Osteocyte (in vitro differentiated cells): ENCODE measurements at regions not wholly inside any gene's neighbourhood (a gene's known extent, or its start where the extent isn't known, plus 50 kb on each side); places are given as distances from the start of the nearest gene placed in this dataset.

Experiments used
- DNase-seq: peaks from one replicate; pipeline ENCODE4 v3.0.0; 2021; ENCODE audit warnings: mixed read lengths; ENCODE audit not compliant: unreplicated experiment; ENCODE audit errors: extremely low spot score
- H3K27ac Mint-ChIP-seq: one replicate; pipeline ENCODE4 v1.8.0; 2021; ENCODE audit warnings: mild to moderate bottlenecking, mixed read lengths; ENCODE audit not compliant: unreplicated experiment
- H3K27me3 Mint-ChIP-seq: one replicate; pipeline ENCODE4 v1.8.0; 2021; ENCODE audit warnings: mixed read lengths; ENCODE audit not compliant: unreplicated experiment
- H3K36me3 Mint-ChIP-seq: one replicate; pipeline ENCODE4 v1.8.0; 2021; ENCODE audit warnings: mixed read lengths; ENCODE audit not compliant: unreplicated experiment
- H3K4me1 Mint-ChIP-seq: one replicate; pipeline ENCODE4 v1.8.0; 2021; ENCODE audit warnings: mixed read lengths; ENCODE audit not compliant: unreplicated experiment
- H3K4me3 Mint-ChIP-seq: one replicate; pipeline ENCODE4 v1.8.0; 2021; ENCODE audit warnings: mild to moderate bottlenecking, moderate library complexity, mixed read lengths; ENCODE audit not compliant: unreplicated experiment
- H3K9me3 Mint-ChIP-seq: one replicate; pipeline ENCODE4 v1.8.0; 2021; ENCODE audit warnings: mixed read lengths; ENCODE audit not compliant: unreplicated experiment
- TF ChIP-seq, protein P1 (sequence below): fragments of 200-600 bp; sonication (generic); IDR thresholded peaks from 2 replicates; pipeline ENCODE4 v1.5.0; 2021; ENCODE audit warnings: antibody characterized with exemption, mild to moderate bottlenecking, moderate library complexity

DNA sequence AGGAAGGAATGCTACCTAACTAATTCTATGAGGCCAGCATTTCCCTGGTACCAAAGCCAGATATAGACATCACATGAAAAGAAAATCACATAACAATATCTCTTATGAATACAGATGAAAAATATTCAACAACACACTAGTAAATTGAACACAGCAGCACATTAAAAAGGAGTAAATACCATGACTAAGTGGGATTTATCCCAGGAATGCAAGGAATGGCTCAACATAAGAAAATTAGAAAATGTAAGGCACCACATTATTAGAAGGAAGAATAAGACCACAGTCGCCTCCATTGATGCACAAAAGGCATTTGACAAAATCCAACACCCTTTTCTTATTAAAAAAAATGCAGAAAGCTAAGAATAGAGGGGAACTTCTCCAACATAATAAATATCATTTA, 133.9 kb downstream of the TTC32 start:
- DNase-seq, result no peak
- H3K4me1 Mint-ChIP-seq, result peaks cover 12% of the 10 kb centered on the region
- H3K4me3 Mint-ChIP-seq, result no peak overlapping the region
- TF ChIP-seq, protein P1, sequence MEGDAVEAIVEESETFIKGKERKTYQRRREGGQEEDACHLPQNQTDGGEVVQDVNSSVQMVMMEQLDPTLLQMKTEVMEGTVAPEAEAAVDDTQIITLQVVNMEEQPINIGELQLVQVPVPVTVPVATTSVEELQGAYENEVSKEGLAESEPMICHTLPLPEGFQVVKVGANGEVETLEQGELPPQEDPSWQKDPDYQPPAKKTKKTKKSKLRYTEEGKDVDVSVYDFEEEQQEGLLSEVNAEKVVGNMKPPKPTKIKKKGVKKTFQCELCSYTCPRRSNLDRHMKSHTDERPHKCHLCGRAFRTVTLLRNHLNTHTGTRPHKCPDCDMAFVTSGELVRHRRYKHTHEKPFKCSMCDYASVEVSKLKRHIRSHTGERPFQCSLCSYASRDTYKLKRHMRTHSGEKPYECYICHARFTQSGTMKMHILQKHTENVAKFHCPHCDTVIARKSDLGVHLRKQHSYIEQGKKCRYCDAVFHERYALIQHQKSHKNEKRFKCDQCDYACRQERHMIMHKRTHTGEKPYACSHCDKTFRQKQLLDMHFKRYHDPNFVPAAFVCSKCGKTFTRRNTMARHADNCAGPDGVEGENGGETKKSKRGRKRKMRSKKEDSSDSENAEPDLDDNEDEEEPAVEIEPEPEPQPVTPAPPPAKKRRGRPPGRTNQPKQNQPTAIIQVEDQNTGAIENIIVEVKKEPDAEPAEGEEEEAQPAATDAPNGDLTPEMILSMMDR, result no peak
- peaks cover 12% of the 10 kb centered on the region for H3K9me3 Mint-ChIP-seq
- H3K27ac Mint-ChIP-seq, result no peak overlapping the region
- no peaks in the 10 kb centered on the region for H3K27me3 Mint-ChIP-seq
- peaks cover 2% of the 10 kb centered on the region for H3K36me3 Mint-ChIP-seq

DNA sequence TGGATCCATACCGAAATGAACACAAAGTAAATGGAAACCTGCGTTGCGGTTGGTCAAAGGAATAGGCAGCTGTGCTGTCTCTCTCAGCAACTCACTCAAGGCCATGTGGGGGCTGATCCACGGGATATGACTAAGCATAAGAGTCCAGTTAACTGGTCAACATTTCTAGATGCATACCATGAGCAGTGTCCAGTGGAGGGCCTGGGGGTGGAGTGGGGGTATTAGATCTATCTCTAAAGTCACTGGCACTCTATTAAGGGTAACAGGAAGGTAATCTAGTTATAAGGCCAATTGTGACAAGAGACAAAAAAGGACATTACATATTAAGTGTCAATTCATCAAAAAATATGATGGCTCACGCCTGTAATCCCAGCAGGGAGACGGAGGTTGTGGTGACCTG, 136.8 kb downstream of the TTC32 start:
- no peak overlapping the region for H3K4me3 Mint-ChIP-seq

DNA sequence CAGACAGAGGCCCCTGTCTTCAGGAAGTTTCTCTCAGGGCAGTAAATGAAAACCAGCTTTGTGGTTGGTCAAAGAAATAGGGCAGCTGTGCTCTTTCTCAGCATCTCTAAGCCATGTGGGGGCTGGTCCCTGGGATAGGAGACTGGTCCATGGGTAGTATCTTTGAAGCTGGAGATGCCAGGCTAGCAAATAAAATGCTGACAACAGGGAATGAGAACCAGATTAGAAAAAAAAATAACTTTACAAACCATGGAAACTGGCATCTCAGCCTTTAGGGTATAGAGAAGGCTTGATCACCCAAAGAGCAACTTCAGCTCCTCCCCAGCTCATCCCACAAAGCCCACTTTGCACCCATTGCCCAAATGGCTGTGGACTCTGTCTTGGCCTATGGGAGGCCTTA, 138.1 kb downstream of the TTC32 start:
- Mint-ChIP-seq H3K36me3 (no peaks in the 10 kb centered on the region), H3K27ac (no peak overlapping the region), H3K4me3 (no peak overlapping the region), H3K27me3 (no peaks in the 10 kb centered on the region), H3K4me1 (peaks cover 9% of the 10 kb centered on the region), H3K9me3 (peaks cover 12% of the 10 kb centered on the region)
- no peak for DNase-seq
- TF ChIP-seq, protein P1, result no peak

More for the DNA sequence above, 136.8 kb downstream of the TTC32 start:
- Mint-ChIP-seq H3K27ac (no peak overlapping the region), H3K36me3 (peaks cover 2% of the 10 kb centered on the region), H3K4me1 (peaks cover 9% of the 10 kb centered on the region), H3K27me3 (no peaks in the 10 kb centered on the region), H3K9me3 (peaks cover 12% of the 10 kb centered on the region)
- TF ChIP-seq, protein P1, result no peak
- DNase-seq, result no peak

DNA sequence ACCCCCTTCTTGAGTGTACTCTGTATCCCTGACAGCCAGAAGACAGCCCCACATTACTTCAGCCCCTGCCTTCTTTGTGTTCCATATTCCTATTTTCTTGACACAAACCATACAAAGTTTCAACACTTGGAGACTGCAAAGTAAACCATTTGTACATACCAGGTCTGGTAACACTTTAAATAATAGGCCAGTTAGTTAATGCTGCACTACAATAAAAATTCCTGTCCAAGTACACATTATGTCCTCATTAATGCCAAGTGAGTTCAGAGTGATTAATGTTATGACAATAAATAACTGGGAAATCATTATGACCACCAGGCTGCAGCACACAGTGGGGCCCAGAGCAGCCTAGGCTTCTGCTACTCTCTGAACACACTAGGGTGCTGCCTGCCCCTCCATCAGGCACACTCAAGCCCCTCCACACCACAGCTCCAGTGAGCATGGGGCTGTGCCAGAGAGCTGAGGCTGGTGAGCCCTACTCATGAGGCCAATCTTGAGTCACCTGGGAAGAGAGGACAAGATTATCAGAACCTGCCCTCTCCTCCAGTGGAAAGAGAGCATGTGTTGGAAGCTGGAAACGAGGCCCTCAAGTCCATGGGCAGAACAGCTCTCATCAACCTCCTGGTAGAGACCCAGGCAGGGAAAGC, 138.7 kb downstream of the TTC32 start:
- Mint-ChIP-seq H3K27me3 (no peaks in the 10 kb centered on the region), H3K36me3 (no peaks in the 10 kb centered on the region), H3K4me3 (no peak overlapping the region), H3K9me3 (peaks cover 12% of the 10 kb centered on the region), H3K4me1 (peaks cover 11% of the 10 kb centered on the region), H3K27ac (no peak overlapping the region)
- TF ChIP-seq, protein P1, result no peak
- DNase-seq, result no peak

DNA sequence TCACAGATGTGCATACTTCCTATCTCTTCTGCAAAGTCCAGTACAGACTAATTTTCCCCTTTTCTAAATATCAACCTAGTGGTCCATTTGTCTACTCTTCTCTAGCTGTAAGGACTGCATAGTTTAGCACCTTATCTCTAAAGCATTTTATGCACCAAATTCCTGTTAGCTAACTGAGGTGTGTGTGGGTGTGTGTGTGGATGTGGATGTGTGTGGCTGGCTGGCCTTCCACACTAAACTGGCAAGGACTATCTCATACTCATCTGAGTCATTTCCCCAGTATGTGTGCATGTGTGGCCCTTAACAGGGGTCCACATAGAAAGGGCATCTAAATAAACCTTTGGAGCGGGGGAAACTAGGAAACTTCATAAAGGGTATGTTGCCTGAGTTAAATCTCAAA, 139.6 kb downstream of the TTC32 start:
- no peak overlapping the region for H3K27ac Mint-ChIP-seq
- TF ChIP-seq, protein P1, result no peak
- no peaks in the 10 kb centered on the region for H3K27me3 Mint-ChIP-seq
- H3K4me1 Mint-ChIP-seq, result peaks cover 12% of the 10 kb centered on the region
- no peak for DNase-seq
- no peaks in the 10 kb centered on the region for H3K36me3 Mint-ChIP-seq
- peaks cover 12% of the 10 kb centered on the region for H3K9me3 Mint-ChIP-seq
- no peak overlapping the region for H3K4me3 Mint-ChIP-seq
